ENCODE measurements at regions not wholly inside any gene's neighbourhood (a gene's known extent, or its start where the extent isn't known, plus 50 kb on each side); places are given as distances from the start of the nearest gene placed in this dataset.

DNA sequence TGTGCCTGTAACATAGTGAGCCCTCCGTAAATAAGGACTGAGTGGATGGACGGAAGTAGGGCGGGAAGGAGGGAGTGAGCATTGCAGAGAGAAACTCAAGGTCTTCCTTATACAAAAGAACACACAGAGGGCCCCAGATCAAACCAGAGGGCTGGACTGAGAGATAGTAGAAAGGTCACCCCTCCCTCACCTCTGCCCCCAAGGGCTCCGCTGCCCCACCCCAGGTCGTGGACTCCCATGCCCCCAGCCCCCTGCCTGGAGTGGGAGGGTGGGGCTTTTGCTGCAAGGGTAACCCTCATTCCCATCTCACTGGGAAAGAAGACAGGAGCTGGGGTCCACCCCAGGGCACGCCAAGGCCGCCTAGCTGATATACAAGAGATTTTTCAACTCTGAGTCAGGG is 157.0 kb downstream of the MN1 start:
- no peak for ATAC-seq

DNA sequence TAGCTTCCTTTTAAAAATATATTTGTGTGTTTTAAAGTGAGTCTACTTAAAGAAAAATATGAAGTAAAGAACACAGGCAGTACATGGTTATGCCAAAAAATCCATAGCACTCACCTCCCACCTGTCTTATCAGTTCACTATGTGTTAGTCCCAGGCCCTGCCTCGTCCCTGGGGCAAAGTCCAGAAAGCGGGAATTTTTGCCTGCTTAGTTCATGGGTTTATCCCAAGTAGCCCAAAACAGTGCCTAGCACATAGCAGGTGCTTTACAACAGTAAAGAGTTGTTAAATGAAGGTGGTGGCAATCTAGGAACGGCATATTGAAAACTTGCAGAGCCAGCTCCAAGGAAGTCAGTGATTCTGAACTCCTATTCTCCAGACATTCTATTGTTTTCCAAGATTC is 154.0 kb downstream of the MN1 start:
- ATAC-seq = no peak
- TF ChIP-seq, protein P1, sequence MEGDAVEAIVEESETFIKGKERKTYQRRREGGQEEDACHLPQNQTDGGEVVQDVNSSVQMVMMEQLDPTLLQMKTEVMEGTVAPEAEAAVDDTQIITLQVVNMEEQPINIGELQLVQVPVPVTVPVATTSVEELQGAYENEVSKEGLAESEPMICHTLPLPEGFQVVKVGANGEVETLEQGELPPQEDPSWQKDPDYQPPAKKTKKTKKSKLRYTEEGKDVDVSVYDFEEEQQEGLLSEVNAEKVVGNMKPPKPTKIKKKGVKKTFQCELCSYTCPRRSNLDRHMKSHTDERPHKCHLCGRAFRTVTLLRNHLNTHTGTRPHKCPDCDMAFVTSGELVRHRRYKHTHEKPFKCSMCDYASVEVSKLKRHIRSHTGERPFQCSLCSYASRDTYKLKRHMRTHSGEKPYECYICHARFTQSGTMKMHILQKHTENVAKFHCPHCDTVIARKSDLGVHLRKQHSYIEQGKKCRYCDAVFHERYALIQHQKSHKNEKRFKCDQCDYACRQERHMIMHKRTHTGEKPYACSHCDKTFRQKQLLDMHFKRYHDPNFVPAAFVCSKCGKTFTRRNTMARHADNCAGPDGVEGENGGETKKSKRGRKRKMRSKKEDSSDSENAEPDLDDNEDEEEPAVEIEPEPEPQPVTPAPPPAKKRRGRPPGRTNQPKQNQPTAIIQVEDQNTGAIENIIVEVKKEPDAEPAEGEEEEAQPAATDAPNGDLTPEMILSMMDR (IDR thresholded peaks at IDR 0.05) = no peak

More for the DNA sequence above, 157.0 kb downstream of the MN1 start:
- Histone ChIP-seq H3K36me3 (ENCODE audit: low read depth) (no peaks in the 10 kb centered on the region), H3K9me3 (no peaks in the 10 kb centered on the region), H3K4me1 (ENCODE audit: low read depth) (no peaks in the 10 kb centered on the region), H3K4me3 (no peak overlapping the region)
- DNase-seq = no peak
- intact Hi-C loops (cut with DNase I, micrococcal nuclease) = no loop called here
- TF ChIP-seq, protein P1 (IDR thresholded peaks at IDR 0.05) = no peak

DNA sequence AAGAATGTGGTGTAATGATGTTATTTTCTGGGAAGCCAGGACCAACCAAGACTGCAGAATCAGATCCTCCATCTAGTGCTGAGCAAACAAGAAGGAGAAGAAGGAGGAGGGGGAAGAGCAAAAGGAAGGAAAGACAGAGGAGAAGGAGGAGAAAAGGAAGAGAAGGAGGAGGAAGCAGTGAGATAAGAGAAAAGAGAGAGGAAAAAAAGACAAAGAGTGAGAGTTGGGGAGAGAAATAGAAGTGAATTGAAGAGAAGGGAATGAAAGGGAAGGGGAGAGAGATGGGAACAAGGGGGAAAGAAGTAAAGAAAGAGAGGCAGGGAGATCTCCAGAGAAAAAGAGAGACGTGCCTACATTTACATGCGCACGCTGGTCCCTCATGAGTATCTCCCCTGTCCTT is 153.5 kb downstream of the MN1 start:
- no peak for ATAC-seq
- no peaks in the 10 kb centered on the region for H3K9me3 ChIP-seq
- intact Hi-C loops (cut with DNase I, micrococcal nuclease) = no loop called here
- H3K4me1 ChIP-seq (ENCODE audit: low read depth) = no peaks in the 10 kb centered on the region
- no peaks in the 10 kb centered on the region for H3K36me3 ChIP-seq (ENCODE audit: low read depth)
- TF ChIP-seq, protein P1 (IDR thresholded peaks at IDR 0.05) = no peak
- no peak overlapping the region for H3K4me3 ChIP-seq
- DNase-seq = no peak

More for the DNA sequence above, 154.0 kb downstream of the MN1 start:
- H3K9me3 ChIP-seq = no peaks in the 10 kb centered on the region
- no peak for DNase-seq
- no peaks in the 10 kb centered on the region for H3K4me1 ChIP-seq (ENCODE audit: low read depth)
- no peak overlapping the region for H3K4me3 ChIP-seq
- intact Hi-C loops (cut with DNase I, micrococcal nuclease) = no loop called here
- H3K36me3 ChIP-seq (ENCODE audit: low read depth) = no peaks in the 10 kb centered on the region

DNA sequence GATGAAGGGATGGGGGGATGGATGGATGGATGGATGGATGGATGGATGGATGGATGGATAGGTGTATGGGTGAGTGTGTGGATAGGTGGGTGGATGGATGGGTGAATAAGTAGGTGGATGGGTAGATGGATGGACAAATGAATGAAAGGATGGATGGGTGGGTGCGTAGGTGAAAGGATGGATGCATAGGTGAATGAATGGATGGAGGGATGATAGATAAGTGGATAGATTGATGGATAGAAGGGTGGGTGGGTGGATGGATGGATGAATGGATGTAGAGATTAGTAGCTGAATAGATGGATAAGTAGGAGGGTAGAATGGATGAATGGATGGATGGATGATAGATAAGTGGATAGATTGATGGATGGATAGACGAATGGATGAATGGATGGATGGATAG is 152.7 kb downstream of the MN1 start:
- intact Hi-C loops (cut with DNase I, micrococcal nuclease) = no loop called here
- no peak for DNase-seq
- H3K9me3 ChIP-seq = no peaks in the 10 kb centered on the region
- no peak overlapping the region for H3K4me3 ChIP-seq
- no peaks in the 10 kb centered on the region for H3K36me3 ChIP-seq (ENCODE audit: low read depth)
- TF ChIP-seq, protein P1 (IDR thresholded peaks at IDR 0.05) = no peak
- ATAC-seq = no peak
- H3K4me1 ChIP-seq (ENCODE audit: low read depth) = no peaks in the 10 kb centered on the region

DNA sequence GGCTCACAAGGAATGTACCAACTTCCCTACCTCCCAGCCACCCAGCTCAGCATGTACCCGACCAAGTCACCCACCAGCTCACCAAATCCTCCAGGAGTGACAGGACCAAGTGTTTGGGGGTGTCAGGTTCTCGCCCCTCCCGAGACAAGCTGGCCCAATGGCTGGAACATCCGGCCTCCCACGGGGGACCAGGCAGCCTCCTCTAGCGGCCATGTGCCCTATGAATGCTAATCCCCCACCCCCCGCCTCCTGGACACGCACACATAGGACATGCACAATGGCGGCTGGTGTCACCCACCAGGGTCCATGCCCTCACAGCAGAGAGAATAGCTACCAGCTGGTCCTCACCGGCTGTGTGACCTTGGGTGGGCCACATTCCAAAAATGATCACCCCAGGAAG is 151.0 kb downstream of the MN1 start:
- intact Hi-C loops (cut with DNase I, micrococcal nuclease) = no loop called here
- no peak for ATAC-seq
- Histone ChIP-seq H3K4me1 (ENCODE audit: low read depth) (peaks cover 3% of the 10 kb centered on the region), H3K9me3 (no peaks in the 10 kb centered on the region), H3K36me3 (ENCODE audit: low read depth) (no peaks in the 10 kb centered on the region), H3K4me3 (no peak overlapping the region)
- DNase-seq = no peak
- TF ChIP-seq, protein P1 (IDR thresholded peaks at IDR 0.05) = no peak

DNA sequence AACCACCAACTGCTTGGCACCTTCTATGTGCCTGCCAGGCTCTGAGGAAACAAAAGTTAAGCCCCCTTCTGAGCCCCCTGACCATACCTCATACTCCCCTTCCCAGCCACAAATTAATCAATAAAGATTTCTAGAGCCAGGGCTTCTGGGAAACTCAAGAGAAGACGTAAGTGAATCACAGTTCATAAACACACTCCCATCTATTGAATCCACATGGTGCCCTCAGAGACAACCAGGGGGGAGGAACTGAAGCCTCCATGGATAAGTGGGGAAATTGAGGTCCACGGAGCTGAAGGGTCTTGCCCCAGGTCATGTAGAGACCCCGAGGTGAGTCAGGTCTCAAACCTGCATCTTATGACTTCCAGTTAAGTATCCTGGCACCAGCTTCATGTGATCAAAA is 150.6 kb downstream of the MN1 start:
- intact Hi-C loops (cut with DNase I, micrococcal nuclease) = no loop called here
- no peak for ATAC-seq
- Histone ChIP-seq H3K9me3 (no peaks in the 10 kb centered on the region), H3K4me1 (ENCODE audit: low read depth) (peaks cover 3% of the 10 kb centered on the region), H3K36me3 (ENCODE audit: low read depth) (no peaks in the 10 kb centered on the region), H3K4me3 (no peak overlapping the region)
- no peak for DNase-seq
- TF ChIP-seq, protein P1 (IDR thresholded peaks at IDR 0.05) = no peak
